WTC11 (cell line): ENCODE measurements at regions not wholly inside any gene's neighbourhood (a gene's known extent, or its start where the extent isn't known, plus 50 kb on each side); places are given as distances from the start of the nearest gene placed in this dataset.

Experiments
- ATAC-seq: fragments of 200-7000 bp; cut with Tn5 transposase; 2 replicates; pipeline ENCODE4 v1.10.0; 2021; ENCODE audit warnings: mild to moderate bottlenecking, moderate library complexity
- CTCF ChIA-PET: fragments of 300-600 bp; sonication (Branson Sonifier 250); formaldehyde crosslinking; loops from one replicate; lab custom pipeline; 2021; ENCODE audit warnings: antibody characterized with exemption; lab: Charles Lee
- POLR2A ChIA-PET: fragments of 350-600 bp; sonication (Branson Sonifier 250); formaldehyde crosslinking; loops from one replicate; lab custom pipeline; 2021; ENCODE audit warnings: antibody characterized with exemption; lab: Charles Lee
- DNase-seq: peaks from one replicate; pipeline ENCODE4 v3.0.0; 2021; ENCODE audit warnings: low spot score
- H3K27ac Mint-ChIP-seq: 2 replicates; pipeline ENCODE4 v1.8.0; 2021; ENCODE audit warnings: mixed read lengths
- H3K27me3 Mint-ChIP-seq: 2 replicates; pipeline ENCODE4 v1.8.0; 2021; ENCODE audit warnings: low read depth, mild to moderate bottlenecking, moderate library complexity, mixed read lengths
- H3K36me3 Mint-ChIP-seq: 2 replicates; pipeline ENCODE4 v1.8.0; 2021; ENCODE audit warnings: mixed read lengths
- H3K4me1 Mint-ChIP-seq: 2 replicates; pipeline ENCODE4 v1.8.0; 2022; ENCODE audit warnings: mixed read lengths
- H3K4me3 Mint-ChIP-seq: 2 replicates; pipeline ENCODE4 v1.8.0; 2021; ENCODE audit warnings: mild to moderate bottlenecking, moderate library complexity, mixed read lengths
- H3K9me3 Mint-ChIP-seq: 2 replicates; pipeline ENCODE4 v1.8.0; 2021; ENCODE audit warnings: mixed read lengths
- ELF4 ChIP-seq: sonication (generic); formaldehyde crosslinking; IDR thresholded peaks from 2 replicates; pipeline ENCODE4 v1.8.1; 2022; ENCODE audit warnings: low read depth, mild to moderate bottlenecking, moderate library complexity, missing genetic modification reagents
- FOXK1 ChIP-seq: sonication (generic); formaldehyde crosslinking; IDR thresholded peaks from 2 replicates; pipeline ENCODE4 v1.8.0; 2022; ENCODE audit warnings: mild to moderate bottlenecking, moderate library complexity, missing genetic modification reagents
- GTF2I ChIP-seq: fragments of 250-450 bp; sonication (Bioruptor Pico); conservative IDR thresholded peaks from 2 replicates; pipeline ENCODE4 v1.4.0; 2021; ENCODE audit warnings: mild to moderate bottlenecking
- NFE2L1 ChIP-seq: sonication (generic); formaldehyde crosslinking; IDR thresholded peaks from 2 replicates; pipeline ENCODE4 v1.8.1; 2023; ENCODE audit warnings: missing genetic modification reagents
- NR3C1 ChIP-seq: sonication (generic); formaldehyde crosslinking; conservative IDR thresholded peaks from 2 replicates; pipeline ENCODE4 v1.8.1; 2023; ENCODE audit warnings: low read depth, mild to moderate bottlenecking, missing genetic modification reagents
- SMAD3 ChIP-seq: sonication (generic); formaldehyde crosslinking; IDR thresholded peaks from 2 replicates; pipeline ENCODE4 v1.8.0; 2022; ENCODE audit warnings: missing genetic modification reagents, mild to moderate bottlenecking, borderline replicate concordance
- SMAD4 ChIP-seq: sonication (generic); formaldehyde crosslinking; IDR thresholded peaks from 2 replicates; pipeline ENCODE4 v1.8.0; 2022; ENCODE audit warnings: mild to moderate bottlenecking, missing genetic modification reagents
- TEAD1 ChIP-seq: sonication (generic); formaldehyde crosslinking; IDR thresholded peaks from 2 replicates; pipeline ENCODE4 v1.8.0; 2022; ENCODE audit warnings: mild to moderate bottlenecking, missing genetic modification reagents
- ZNF138 ChIP-seq: sonication (generic); formaldehyde crosslinking; conservative IDR thresholded peaks from 2 replicates; pipeline ENCODE4 v1.8.1; 2022; ENCODE audit warnings: mild to moderate bottlenecking, moderate library complexity, missing genetic modification reagents
- TF ChIP-seq, protein P1 (sequence below): sonication (generic); formaldehyde crosslinking; IDR thresholded peaks from 2 replicates; pipeline ENCODE4 v1.8.1; 2022; ENCODE audit warnings: mild to moderate bottlenecking, missing genetic modification reagents, moderate library complexity, borderline replicate concordance
- TF ChIP-seq, protein P2 (sequence below): fragments of 250-450 bp; sonication (Bioruptor Pico); conservative IDR thresholded peaks from 2 replicates; pipeline ENCODE4 v1.9.0; 2021; ENCODE audit warnings: mild to moderate bottlenecking
- TF ChIP-seq, protein P3 (sequence below): sonication (generic); formaldehyde crosslinking; conservative IDR thresholded peaks from 2 replicates; pipeline ENCODE4 v1.8.1; 2023; ENCODE audit warnings: mild to moderate bottlenecking, low read depth, missing genetic modification reagents, moderate library complexity
- TF ChIP-seq, protein P4 (sequence below): fragments of 200-600 bp; IDR thresholded peaks from 2 replicates; pipeline ENCODE4 v1.8.0; 2022; ENCODE audit warnings: antibody characterized with exemption
- TF ChIP-seq, protein P5 (sequence below): sonication (generic); formaldehyde crosslinking; IDR thresholded peaks from 2 replicates; pipeline ENCODE4 v1.8.1; 2022; ENCODE audit warnings: mild to moderate bottlenecking, moderate library complexity, missing genetic modification reagents
- TF ChIP-seq, protein P6 (sequence below): sonication (generic); formaldehyde crosslinking; IDR thresholded peaks from 2 replicates; pipeline ENCODE4 v1.8.1; 2023; ENCODE audit warnings: mild to moderate bottlenecking, missing genetic modification reagents
- TF ChIP-seq, protein P7 (sequence below): sonication (generic); formaldehyde crosslinking; IDR thresholded peaks from 2 replicates; pipeline ENCODE4 v1.8.0; 2023; ENCODE audit warnings: missing genetic modification reagents, mild to moderate bottlenecking, borderline replicate concordance

DNA sequence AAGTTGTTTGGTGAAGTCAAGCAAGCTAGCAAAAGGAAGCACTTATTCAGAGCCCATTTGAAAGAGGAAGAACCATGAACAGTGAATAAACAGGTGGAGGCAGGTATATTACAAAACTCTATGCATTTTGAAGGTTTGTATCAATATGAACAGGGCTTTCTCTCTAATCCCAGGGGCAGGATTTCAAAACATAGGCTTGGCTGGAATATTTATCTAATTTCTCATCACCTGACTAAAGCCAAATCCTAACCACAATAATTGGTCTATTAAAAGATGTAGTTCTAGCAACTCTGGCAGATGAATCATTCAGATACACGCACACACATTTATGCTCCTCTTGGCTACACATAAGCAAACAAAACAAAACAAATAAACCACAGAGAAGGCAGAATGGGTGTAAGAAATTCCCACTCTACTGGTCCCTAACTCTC, 554.4 kb downstream of the INHBA start (continued):
- TF ChIP-seq, protein P1, sequence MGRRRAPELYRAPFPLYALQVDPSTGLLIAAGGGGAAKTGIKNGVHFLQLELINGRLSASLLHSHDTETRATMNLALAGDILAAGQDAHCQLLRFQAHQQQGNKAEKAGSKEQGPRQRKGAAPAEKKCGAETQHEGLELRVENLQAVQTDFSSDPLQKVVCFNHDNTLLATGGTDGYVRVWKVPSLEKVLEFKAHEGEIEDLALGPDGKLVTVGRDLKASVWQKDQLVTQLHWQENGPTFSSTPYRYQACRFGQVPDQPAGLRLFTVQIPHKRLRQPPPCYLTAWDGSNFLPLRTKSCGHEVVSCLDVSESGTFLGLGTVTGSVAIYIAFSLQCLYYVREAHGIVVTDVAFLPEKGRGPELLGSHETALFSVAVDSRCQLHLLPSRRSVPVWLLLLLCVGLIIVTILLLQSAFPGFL (CRISPR knock-in tag), result no peak
- TF ChIP-seq, protein P2, sequence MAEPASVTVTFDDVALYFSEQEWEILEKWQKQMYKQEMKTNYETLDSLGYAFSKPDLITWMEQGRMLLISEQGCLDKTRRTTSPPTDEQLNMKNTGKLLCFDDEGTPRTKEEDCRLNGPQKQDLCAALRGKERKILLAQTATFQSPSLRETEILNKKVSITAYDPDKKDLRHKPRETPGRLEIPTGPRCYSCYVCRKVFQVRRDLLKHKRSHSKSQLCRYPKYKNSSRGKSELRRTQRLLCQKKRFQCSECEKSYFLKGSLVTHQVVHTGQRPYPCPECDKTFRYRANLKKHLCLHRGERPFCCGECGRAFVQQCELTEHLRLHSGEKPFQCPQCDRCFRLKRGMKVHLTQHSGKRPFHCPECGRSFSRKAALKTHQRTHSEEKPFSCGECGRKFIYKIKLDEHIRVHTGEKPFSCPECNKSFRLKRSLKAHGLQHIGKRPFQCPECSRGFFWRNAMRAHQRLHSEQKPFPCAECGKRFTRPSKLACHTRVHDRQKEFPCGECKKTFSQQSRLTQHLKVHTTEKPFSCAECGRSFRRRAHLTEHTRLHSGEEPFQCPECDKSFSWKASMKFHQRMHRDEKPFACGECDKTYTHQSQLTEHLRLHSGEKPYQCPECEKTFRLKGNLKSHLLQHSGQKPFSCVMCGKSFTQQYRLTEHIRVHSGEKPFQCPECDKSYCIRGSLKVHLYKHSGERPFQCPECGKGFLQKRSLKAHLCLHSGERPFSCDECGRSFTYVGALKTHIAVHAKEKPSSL (CRISPR knock-in tag), result no peak
- TF ChIP-seq, protein P3, sequence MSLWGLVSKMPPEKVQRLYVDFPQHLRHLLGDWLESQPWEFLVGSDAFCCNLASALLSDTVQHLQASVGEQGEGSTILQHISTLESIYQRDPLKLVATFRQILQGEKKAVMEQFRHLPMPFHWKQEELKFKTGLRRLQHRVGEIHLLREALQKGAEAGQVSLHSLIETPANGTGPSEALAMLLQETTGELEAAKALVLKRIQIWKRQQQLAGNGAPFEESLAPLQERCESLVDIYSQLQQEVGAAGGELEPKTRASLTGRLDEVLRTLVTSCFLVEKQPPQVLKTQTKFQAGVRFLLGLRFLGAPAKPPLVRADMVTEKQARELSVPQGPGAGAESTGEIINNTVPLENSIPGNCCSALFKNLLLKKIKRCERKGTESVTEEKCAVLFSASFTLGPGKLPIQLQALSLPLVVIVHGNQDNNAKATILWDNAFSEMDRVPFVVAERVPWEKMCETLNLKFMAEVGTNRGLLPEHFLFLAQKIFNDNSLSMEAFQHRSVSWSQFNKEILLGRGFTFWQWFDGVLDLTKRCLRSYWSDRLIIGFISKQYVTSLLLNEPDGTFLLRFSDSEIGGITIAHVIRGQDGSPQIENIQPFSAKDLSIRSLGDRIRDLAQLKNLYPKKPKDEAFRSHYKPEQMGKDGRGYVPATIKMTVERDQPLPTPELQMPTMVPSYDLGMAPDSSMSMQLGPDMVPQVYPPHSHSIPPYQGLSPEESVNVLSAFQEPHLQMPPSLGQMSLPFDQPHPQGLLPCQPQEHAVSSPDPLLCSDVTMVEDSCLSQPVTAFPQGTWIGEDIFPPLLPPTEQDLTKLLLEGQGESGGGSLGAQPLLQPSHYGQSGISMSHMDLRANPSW (CRISPR knock-in tag), result no peak
- TF ChIP-seq NR3C1 (CRISPR knock-in tag), result no peak

DNA sequence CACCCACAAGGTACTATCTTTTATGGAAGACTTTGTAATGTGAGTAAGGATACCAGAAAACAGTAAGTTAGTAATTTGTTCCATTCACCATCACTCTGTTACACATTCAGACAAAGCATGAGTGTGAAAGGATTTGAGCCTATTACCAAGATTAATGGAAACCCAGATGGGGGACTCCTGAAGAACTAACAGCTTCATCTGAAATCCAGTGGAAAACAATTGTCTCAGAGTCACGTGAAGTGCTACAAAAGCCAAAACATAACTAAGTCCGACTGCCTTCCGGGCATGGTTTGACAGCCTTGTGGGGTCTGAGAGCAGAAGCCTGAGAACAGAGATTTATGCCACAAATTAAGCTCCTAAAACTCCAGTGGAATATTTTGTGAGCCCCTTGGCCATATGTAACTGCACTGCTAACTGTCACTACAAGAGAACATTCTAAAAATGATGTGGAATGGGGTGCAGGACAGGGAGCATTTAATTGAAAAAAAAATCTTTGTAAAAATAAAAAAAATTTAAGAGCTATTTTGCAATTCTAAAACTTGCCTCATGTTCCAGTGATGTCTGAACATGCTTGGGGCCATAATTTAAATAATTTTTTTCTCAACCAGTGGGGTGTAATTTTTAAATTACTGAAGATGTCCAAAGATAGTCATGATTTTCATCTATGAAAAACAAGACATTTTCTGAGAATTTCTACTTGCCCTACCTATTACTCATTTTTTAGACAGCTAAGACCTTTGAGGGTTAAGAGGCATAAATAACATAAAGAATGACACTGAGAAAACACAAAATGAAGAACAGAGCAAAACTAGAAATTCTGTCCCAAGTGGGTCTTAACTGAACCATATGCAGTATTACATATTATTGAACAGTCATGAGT, 555.0 kb downstream of the INHBA start:
- no peak overlapping the region for H3K27ac Mint-ChIP-seq
- DNase-seq (no peak), ATAC-seq (no peak)
- peaks cover 20% of the 10 kb centered on the region for H3K4me1 Mint-ChIP-seq
- no peaks in the 10 kb centered on the region for H3K27me3 Mint-ChIP-seq
- H3K36me3 Mint-ChIP-seq, result no peaks in the 10 kb centered on the region
- no peaks in the 10 kb centered on the region for H3K9me3 Mint-ChIP-seq
- TF ChIP-seq ZNF138 (CRISPR knock-in tag), result no peak
- TF ChIP-seq, protein P4, sequence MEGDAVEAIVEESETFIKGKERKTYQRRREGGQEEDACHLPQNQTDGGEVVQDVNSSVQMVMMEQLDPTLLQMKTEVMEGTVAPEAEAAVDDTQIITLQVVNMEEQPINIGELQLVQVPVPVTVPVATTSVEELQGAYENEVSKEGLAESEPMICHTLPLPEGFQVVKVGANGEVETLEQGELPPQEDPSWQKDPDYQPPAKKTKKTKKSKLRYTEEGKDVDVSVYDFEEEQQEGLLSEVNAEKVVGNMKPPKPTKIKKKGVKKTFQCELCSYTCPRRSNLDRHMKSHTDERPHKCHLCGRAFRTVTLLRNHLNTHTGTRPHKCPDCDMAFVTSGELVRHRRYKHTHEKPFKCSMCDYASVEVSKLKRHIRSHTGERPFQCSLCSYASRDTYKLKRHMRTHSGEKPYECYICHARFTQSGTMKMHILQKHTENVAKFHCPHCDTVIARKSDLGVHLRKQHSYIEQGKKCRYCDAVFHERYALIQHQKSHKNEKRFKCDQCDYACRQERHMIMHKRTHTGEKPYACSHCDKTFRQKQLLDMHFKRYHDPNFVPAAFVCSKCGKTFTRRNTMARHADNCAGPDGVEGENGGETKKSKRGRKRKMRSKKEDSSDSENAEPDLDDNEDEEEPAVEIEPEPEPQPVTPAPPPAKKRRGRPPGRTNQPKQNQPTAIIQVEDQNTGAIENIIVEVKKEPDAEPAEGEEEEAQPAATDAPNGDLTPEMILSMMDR, result no peak
- CTCF ChIA-PET, result no interaction called here
- POLR2A ChIA-PET, result no interaction called here
- no peak overlapping the region for H3K4me3 Mint-ChIP-seq

DNA sequence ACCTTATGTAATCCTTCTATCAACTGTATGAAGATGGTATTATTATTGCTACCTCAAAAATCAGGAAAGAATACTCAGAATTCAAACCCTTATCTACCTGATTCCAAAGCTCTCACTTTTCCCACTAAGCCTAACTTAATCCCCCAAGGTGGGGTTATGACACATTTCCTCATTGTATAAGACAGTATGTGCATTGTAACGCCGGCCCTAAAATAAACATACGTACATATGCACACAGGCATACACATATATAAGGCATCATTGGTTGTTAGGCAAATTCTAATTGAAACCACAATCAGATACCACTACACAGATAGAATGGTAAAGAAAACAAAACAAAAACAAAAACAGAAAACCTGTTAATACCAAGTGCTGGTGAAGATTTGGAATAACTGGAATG, 556.5 kb downstream of the INHBA start:
- no peak for DNase-seq
- Mint-ChIP-seq H3K4me1 (peaks cover 20% of the 10 kb centered on the region), H3K27me3 (no peaks in the 10 kb centered on the region), H3K27ac (no peak overlapping the region), H3K4me3 (no peak overlapping the region), H3K9me3 (no peaks in the 10 kb centered on the region), H3K36me3 (no peaks in the 10 kb centered on the region)
- no peak for ATAC-seq
- CTCF ChIA-PET, result interaction anchor here (0.7 kb wide), 1 partner anchor 541 kb away, joined by 3 read pairs; no protein-coding TSS in a partner anchor
- POLR2A ChIA-PET, result no interaction called here
- TF ChIP-seq SMAD3 (CRISPR knock-in tag) (no peak), GTF2I (no peak), TEAD1 (CRISPR knock-in tag) (no peak), FOXK1 (CRISPR knock-in tag) (no peak), SMAD4 (CRISPR knock-in tag) (no peak), ELF4 (CRISPR knock-in tag) (no peak), NFE2L1 (CRISPR knock-in tag) (no peak)
- TF ChIP-seq, protein P5, sequence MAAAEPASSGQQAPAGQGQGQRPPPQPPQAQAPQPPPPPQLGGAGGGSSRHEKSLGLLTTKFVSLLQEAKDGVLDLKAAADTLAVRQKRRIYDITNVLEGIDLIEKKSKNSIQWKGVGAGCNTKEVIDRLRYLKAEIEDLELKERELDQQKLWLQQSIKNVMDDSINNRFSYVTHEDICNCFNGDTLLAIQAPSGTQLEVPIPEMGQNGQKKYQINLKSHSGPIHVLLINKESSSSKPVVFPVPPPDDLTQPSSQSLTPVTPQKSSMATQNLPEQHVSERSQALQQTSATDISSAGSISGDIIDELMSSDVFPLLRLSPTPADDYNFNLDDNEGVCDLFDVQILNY (CRISPR knock-in tag), result no peak
- TF ChIP-seq, protein P6, sequence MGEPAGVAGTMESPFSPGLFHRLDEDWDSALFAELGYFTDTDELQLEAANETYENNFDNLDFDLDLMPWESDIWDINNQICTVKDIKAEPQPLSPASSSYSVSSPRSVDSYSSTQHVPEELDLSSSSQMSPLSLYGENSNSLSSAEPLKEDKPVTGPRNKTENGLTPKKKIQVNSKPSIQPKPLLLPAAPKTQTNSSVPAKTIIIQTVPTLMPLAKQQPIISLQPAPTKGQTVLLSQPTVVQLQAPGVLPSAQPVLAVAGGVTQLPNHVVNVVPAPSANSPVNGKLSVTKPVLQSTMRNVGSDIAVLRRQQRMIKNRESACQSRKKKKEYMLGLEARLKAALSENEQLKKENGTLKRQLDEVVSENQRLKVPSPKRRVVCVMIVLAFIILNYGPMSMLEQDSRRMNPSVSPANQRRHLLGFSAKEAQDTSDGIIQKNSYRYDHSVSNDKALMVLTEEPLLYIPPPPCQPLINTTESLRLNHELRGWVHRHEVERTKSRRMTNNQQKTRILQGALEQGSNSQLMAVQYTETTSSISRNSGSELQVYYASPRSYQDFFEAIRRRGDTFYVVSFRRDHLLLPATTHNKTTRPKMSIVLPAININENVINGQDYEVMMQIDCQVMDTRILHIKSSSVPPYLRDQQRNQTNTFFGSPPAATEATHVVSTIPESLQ, result no peak
- TF ChIP-seq, protein P7, sequence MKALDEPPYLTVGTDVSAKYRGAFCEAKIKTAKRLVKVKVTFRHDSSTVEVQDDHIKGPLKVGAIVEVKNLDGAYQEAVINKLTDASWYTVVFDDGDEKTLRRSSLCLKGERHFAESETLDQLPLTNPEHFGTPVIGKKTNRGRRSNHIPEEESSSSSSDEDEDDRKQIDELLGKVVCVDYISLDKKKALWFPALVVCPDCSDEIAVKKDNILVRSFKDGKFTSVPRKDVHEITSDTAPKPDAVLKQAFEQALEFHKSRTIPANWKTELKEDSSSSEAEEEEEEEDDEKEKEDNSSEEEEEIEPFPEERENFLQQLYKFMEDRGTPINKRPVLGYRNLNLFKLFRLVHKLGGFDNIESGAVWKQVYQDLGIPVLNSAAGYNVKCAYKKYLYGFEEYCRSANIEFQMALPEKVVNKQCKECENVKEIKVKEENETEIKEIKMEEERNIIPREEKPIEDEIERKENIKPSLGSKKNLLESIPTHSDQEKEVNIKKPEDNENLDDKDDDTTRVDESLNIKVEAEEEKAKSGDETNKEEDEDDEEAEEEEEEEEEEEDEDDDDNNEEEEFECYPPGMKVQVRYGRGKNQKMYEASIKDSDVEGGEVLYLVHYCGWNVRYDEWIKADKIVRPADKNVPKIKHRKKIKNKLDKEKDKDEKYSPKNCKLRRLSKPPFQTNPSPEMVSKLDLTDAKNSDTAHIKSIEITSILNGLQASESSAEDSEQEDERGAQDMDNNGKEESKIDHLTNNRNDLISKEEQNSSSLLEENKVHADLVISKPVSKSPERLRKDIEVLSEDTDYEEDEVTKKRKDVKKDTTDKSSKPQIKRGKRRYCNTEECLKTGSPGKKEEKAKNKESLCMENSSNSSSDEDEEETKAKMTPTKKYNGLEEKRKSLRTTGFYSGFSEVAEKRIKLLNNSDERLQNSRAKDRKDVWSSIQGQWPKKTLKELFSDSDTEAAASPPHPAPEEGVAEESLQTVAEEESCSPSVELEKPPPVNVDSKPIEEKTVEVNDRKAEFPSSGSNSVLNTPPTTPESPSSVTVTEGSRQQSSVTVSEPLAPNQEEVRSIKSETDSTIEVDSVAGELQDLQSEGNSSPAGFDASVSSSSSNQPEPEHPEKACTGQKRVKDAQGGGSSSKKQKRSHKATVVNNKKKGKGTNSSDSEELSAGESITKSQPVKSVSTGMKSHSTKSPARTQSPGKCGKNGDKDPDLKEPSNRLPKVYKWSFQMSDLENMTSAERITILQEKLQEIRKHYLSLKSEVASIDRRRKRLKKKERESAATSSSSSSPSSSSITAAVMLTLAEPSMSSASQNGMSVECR, result no peak
